SU-DHL-6 (cell line): ENCODE measurements at regions not wholly inside any gene's neighbourhood (a gene's known extent, or its start where the extent isn't known, plus 50 kb on each side); places are given as distances from the start of the nearest gene placed in this dataset.

Experiments used
- CTCF ChIP-seq: fragments of 200-600 bp; sonication (generic); IDR thresholded peaks from one replicate; pipeline ENCODE4 v1.5.1; 2017; ENCODE audit warnings: antibody characterized with exemption, mild to moderate bottlenecking, low read length, moderate library complexity; ENCODE audit not compliant: insufficient read depth, poor library complexity, severe bottlenecking
- EZH2phosphoT487 ChIP-seq: fragments of 200-600 bp; sonication (generic), shearing (Covaris generic); conservative IDR thresholded peaks from 2 replicates; pipeline ENCODE4 v1.6.1; 2018; ENCODE audit warnings: mild to moderate bottlenecking, antibody characterized with exemption, low read length, moderate library complexity, mixed read lengths

GRCh38 chr2:49837561-49838293 is 683.4 kb upstream of the FSHR start:
- TF ChIP-seq CTCF (no peak), EZH2phosphoT487 (no peak)
